ENCODE measurements at regions not wholly inside any gene's neighbourhood (a gene's known extent, or its start where the extent isn't known, plus 50 kb on each side); places are given as distances from the start of the nearest gene placed in this dataset.

- no peaks in the 10 kb centered on the region for H3K9me3 ChIP-seq (ENCODE audit: control insufficient read depth, low read length)
- no peak overlapping the region for H3K4me3 ChIP-seq (ENCODE audit: extremely low read depth, insufficient read depth, low read length, poor library complexity, severe bottlenecking)
- H3K27ac ChIP-seq (ENCODE audit: low read depth, low read length, severe bottlenecking), result peak overlapping the region; percentile 84
- H3K36me3 ChIP-seq (ENCODE audit: control insufficient read depth, insufficient read depth, low read length), result no peaks in the 10 kb centered on the region
- H3K4me1 ChIP-seq (ENCODE audit: control insufficient read depth, insufficient read depth, low read length, poor library complexity, severe bottlenecking), result peaks cover 18% of the 10 kb centered on the region
- WGBS, 2 experiments (ENCODE audit: insufficient coverage in 2 of 2), result 40 to 57% methylated on average over 4 to 7 of the region's 22 CpGs
These were observed 59.9 kb downstream of the RTL9 start for GRCh38 chrX:110418316-110419235.

GRCh38 chrX:110419512-110419911, 60.9 kb downstream of the RTL9 start:
- Histone ChIP-seq H3K36me3 (ENCODE audit: control insufficient read depth, insufficient read depth, low read length) (no peaks in the 10 kb centered on the region), H3K4me3 (ENCODE audit: extremely low read depth, insufficient read depth, low read length, poor library complexity, severe bottlenecking) (no peak overlapping the region), H3K4me1 (ENCODE audit: control insufficient read depth, insufficient read depth, low read length, poor library complexity, severe bottlenecking) (peaks cover 16% of the 10 kb centered on the region), H3K27ac (ENCODE audit: low read depth, low read length, severe bottlenecking) (no peak overlapping the region), H3K9me3 (ENCODE audit: control insufficient read depth, low read length) (no peaks in the 10 kb centered on the region)
- WGBS, 2 experiments (ENCODE audit: insufficient coverage in 2 of 2), result no CpG with 5 or more reads among the region's 1 CpG

- Histone ChIP-seq H3K27ac (ENCODE audit: low read depth, low read length, severe bottlenecking) (no peak overlapping the region), H3K9me3 (ENCODE audit: control insufficient read depth, low read length) (no peaks in the 10 kb centered on the region), H3K4me1 (ENCODE audit: control insufficient read depth, insufficient read depth, low read length, poor library complexity, severe bottlenecking) (peaks cover 12% of the 10 kb centered on the region), H3K4me3 (ENCODE audit: extremely low read depth, insufficient read depth, low read length, poor library complexity, severe bottlenecking) (no peak overlapping the region), H3K36me3 (ENCODE audit: control insufficient read depth, insufficient read depth, low read length) (no peaks in the 10 kb centered on the region)
- 85 to 92% methylated on average over 4 of the region's 9 CpGs for WGBS, 2 experiments (ENCODE audit: insufficient coverage in 2 of 2)
These were observed 62.3 kb downstream of the RTL9 start for GRCh38 chrX:110420771-110421499.

DNA sequence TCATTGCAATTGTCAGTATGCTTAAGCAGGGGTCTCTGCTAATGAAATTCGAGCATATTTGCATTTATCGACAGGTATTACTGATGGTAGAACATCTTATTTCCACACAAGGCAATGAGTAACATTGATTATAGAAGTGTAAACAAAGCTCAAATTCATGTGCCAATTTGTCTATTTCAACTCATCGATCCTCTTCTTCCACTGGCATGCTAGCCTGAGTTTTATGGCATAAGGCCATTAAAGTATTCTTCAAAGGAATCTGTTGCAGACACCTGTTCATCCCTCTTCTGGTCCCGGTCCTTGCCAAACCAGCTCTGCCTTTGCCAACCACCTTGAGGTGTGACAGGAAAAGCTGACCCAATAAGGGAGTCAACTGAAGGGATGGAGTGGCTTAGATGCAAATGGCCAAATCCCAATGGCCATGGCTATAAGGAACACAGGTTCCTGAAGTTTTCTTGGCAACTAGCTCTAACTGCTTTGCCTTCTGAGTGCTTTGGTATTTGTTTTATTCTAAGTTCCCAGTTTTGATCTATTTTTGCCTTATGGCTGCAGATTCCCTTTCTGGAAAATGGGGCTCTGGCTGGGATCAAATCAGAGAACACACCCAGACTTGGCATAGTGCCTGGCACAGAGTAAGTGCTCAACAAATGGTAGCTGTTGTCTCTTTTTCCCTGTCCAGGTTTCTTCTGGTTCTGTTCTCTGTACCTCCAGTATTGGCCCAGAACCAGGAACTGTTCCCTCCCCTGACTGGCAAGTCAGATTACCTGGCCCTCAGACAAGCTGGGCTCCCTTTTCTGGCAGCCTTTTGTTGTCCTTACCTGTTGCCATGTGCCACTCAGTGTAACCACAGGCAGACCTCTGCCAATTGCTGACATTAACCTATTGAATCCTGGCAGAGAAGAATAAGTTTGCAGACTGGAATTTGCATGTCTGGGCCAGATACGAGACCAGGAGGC, 63.1 kb downstream of the RTL9 start:
- H3K4me1 ChIP-seq (ENCODE audit: control insufficient read depth, insufficient read depth, low read length, poor library complexity, severe bottlenecking), result peaks cover 12% of the 10 kb centered on the region
- H3K36me3 ChIP-seq (ENCODE audit: control insufficient read depth, insufficient read depth, low read length), result no peaks in the 10 kb centered on the region
- no peaks in the 10 kb centered on the region for H3K9me3 ChIP-seq (ENCODE audit: control insufficient read depth, low read length)
- 100% methylated on average over 1 of the region's 5 CpGs for WGBS, 2 experiments (ENCODE audit: insufficient coverage in 2 of 2)
- H3K4me3 ChIP-seq (ENCODE audit: extremely low read depth, insufficient read depth, low read length, poor library complexity, severe bottlenecking), result no peak overlapping the region
- H3K27ac ChIP-seq (ENCODE audit: low read depth, low read length, severe bottlenecking), result no peak overlapping the region

DNA sequence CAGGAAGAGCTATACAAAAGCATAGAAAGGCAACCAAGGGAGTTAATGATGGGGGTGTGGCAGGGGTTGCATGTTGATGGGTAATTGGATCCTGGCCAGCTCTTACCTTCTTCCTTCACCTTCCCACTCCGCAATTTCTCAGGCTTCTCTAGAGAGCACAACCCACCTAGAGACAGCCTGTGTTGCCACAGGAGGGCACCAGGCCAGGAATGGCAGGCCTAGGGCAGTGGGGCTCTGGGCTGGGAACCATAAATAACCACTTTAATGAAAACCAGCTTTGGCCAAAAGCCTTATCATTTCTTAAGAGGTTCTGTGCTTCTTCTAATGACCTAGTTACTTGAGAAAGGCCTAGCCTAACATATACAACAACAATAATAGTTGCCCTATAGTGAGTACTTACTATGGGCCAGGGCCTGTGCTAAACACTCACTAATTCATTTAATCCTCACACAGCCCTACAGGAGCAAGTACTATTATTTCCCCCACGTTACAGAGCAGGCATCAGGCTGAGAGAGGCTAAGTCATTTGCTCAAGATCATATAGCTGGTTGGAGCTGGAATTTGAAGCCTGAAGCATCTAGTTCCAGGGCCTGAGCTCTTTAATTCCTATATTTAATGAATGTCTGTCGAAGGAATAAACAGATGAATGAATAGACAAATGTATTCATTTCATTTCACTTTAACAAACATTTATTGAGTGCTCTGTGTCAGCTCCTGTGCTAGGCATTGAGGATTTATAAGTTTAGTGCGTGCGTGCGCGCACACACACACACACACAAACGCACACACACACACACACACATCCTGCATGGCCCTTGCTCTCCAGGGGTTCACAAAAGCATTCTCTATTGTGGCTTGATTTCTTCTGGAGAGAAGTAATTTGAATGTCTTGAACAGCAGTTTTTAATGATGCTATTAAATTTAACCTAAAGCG, 66.8 kb downstream of the RTL9 start:
- Histone ChIP-seq H3K4me3 (ENCODE audit: extremely low read depth, insufficient read depth, low read length, poor library complexity, severe bottlenecking) (no peak overlapping the region), H3K27ac (ENCODE audit: low read depth, low read length, severe bottlenecking) (no peak overlapping the region), H3K4me1 (ENCODE audit: control insufficient read depth, insufficient read depth, low read length, poor library complexity, severe bottlenecking) (no peaks in the 10 kb centered on the region), H3K36me3 (ENCODE audit: control insufficient read depth, insufficient read depth, low read length) (no peaks in the 10 kb centered on the region), H3K9me3 (ENCODE audit: control insufficient read depth, low read length) (no peaks in the 10 kb centered on the region)
- WGBS, 2 experiments (ENCODE audit: insufficient coverage in 2 of 2), result no CpG with 5 or more reads among the region's 9 CpGs

GRCh38 chrX:110426155-110426504, 67.5 kb downstream of the RTL9 start:
- no peaks in the 10 kb centered on the region for H3K4me1 ChIP-seq (ENCODE audit: control insufficient read depth, insufficient read depth, low read length, poor library complexity, severe bottlenecking)
- H3K9me3 ChIP-seq (ENCODE audit: control insufficient read depth, low read length), result no peaks in the 10 kb centered on the region
- 100% methylated on average over 2 of the region's 6 CpGs; no CpG with 5 or more reads in 1 of the 2 experiments for WGBS, 2 experiments (ENCODE audit: insufficient coverage in 2 of 2)
- H3K36me3 ChIP-seq (ENCODE audit: control insufficient read depth, insufficient read depth, low read length), result no peaks in the 10 kb centered on the region
- H3K27ac ChIP-seq (ENCODE audit: low read depth, low read length, severe bottlenecking), result no peak overlapping the region
- H3K4me3 ChIP-seq (ENCODE audit: extremely low read depth, insufficient read depth, low read length, poor library complexity, severe bottlenecking), result no peak overlapping the region

DNA sequence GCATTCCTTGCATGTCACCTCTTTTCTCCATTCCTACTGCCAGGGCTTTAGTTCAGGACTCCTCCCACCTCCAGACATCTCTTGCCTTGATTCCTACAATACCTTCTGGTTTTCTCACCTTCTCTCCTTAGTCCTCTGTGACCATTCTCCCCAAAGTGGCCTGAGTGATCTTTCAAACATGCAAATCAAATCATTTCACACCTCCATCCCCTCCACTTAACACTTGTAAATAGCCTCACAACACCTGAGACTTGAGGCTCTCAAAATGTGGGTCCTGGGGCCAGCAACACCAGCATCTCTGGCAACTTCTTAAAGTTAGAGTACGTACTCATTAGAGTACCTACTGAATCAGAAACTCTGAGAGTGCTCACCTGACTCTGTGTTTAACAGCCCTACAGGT, 68.4 kb downstream of the RTL9 start:
- Histone ChIP-seq H3K27ac (ENCODE audit: low read depth, low read length, severe bottlenecking) (no peak overlapping the region), H3K4me3 (ENCODE audit: extremely low read depth, insufficient read depth, low read length, poor library complexity, severe bottlenecking) (no peak overlapping the region), H3K4me1 (ENCODE audit: control insufficient read depth, insufficient read depth, low read length, poor library complexity, severe bottlenecking) (no peaks in the 10 kb centered on the region), H3K9me3 (ENCODE audit: control insufficient read depth, low read length) (no peaks in the 10 kb centered on the region), H3K36me3 (ENCODE audit: control insufficient read depth, insufficient read depth, low read length) (no peaks in the 10 kb centered on the region)
- WGBS, 2 experiments (ENCODE audit: insufficient coverage in 2 of 2), result 60 to 100% methylated on average over 1 of the region's 1 CpG

DNA sequence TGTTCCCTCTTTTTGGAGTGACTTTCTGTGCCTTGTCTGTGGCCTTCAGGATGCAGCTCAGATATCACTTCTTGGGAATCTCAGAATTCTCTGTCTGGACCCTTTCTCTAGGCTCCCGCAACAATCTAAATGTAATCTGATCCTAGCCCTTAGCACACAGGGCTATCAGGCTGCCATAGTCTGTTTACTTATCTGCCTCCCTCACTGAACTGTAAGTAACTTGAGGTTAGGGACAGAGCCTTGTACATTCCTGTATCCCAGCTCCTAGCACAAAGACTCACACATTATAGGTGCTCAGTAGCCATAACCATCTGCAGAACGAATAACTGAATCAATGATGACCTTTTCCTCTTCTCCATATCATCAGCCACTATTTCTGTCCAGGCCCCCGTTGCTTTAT, 69.5 kb downstream of the RTL9 start:
- H3K36me3 ChIP-seq (ENCODE audit: control insufficient read depth, insufficient read depth, low read length), result no peaks in the 10 kb centered on the region
- WGBS, 2 experiments (ENCODE audit: insufficient coverage in 2 of 2), result 77 to 100% methylated on average over 2 to 3 of the region's 3 CpGs
- H3K9me3 ChIP-seq (ENCODE audit: control insufficient read depth, low read length), result no peaks in the 10 kb centered on the region

GRCh38 chrX:110430293-110431076, 71.8 kb downstream of the RTL9 start:
- Histone ChIP-seq H3K9me3 (ENCODE audit: control insufficient read depth, low read length) (no peaks in the 10 kb centered on the region), H3K36me3 (ENCODE audit: control insufficient read depth, insufficient read depth, low read length) (no peaks in the 10 kb centered on the region), H3K27ac (ENCODE audit: low read depth, low read length, severe bottlenecking) (no peak overlapping the region), H3K4me1 (ENCODE audit: control insufficient read depth, insufficient read depth, low read length, poor library complexity, severe bottlenecking) (no peaks in the 10 kb centered on the region), H3K4me3 (ENCODE audit: extremely low read depth, insufficient read depth, low read length, poor library complexity, severe bottlenecking) (no peak overlapping the region)
- no CpG with 5 or more reads among the region's 1 CpG for WGBS, 2 experiments (ENCODE audit: insufficient coverage in 2 of 2)

More for the DNA sequence above, 69.5 kb downstream of the RTL9 start:
- Histone ChIP-seq H3K4me1 (ENCODE audit: control insufficient read depth, insufficient read depth, low read length, poor library complexity, severe bottlenecking) (no peaks in the 10 kb centered on the region), H3K4me3 (ENCODE audit: extremely low read depth, insufficient read depth, low read length, poor library complexity, severe bottlenecking) (no peak overlapping the region), H3K27ac (ENCODE audit: low read depth, low read length, severe bottlenecking) (no peak overlapping the region)

All from mesodermal cell (in vitro differentiated cells).